HG03139 (cell line): ENCODE measurements at regions not wholly inside any gene's neighbourhood (a gene's known extent, or its start where the extent isn't known, plus 50 kb on each side); places are given as distances from the start of the nearest gene placed in this dataset.
"Not testable (repeated sequence)": the region's sequence is repeated elsewhere in the genome, so short reads cannot be mapped to it uniquely, and the experiment has no call there.

Experiments
- ATAC-seq: cut with Tn5 transposase; IDR thresholded peaks from one replicate; pipeline ENCODE4 v1.9.1; 2021; ENCODE audit not compliant: unreplicated experiment

DNA sequence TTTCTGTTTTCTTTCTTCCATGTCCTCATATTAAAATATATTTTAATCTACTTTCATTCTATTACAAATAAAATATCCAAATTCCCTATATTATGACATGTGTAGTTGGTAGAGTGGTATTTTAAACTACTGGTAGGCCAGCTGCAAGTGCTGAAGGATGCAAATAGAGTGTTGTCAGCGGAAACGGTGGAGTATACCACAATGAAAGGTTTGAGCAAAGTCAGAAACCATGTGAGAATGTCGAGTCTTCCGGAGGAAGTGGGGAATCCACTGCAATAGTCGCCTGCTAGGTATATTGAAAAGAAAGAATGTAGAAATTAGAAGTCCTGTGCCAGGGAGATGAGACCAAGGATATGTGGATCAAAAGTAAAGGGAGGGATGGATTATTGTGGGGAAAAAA lies 373.9 kb downstream of the DSEL start:
- no peak for ATAC-seq

DNA sequence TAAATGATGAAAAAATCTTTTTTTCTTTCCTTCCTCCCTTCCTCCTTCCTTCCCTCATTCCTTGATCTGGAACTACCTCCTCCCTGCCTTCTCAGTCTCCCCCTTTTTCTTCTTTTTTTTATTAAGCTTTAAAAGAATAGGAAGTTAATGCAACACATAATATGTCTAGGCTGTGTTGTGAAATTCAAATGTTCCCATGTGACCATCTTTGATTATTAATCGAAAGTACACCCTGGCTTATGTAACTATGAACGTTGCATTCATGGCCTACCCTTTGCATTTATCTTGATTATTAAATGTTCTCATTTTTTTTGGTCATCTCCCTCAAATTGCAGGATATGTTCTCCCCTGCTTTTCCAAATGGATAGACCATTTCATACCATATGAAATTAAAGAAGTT lies 376.0 kb downstream of the DSEL start:
- ATAC-seq = no peak

- ATAC-seq = no peak
Measured at GRCh38 chr18:67139899-67140298, 376.6 kb downstream of the DSEL start.

DNA sequence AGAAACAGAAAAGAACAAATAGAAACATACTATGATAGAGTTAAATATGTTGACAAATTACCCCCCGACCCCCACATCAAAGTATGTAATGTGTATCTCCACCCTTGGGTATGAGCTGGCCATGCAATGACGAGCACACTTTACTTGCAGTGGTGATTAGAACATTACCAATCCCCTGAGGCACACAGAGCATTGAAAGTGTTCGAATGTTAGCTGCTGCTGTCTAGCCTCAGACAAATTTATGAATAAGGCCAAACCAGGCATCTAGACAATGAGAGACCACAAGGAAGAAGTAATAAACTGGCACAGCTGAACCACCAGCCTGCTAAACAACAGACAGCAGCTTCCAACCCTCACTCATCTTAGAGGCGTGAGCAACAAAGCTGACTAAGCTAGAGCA lies 380.5 kb downstream of the DSEL start:
- ATAC-seq = no peak

GRCh38 chr18:67134911-67135310 lies 381.6 kb downstream of the DSEL start:
- no peak for ATAC-seq

GRCh38 chr18:67133669-67134068 lies 382.9 kb downstream of the DSEL start:
- ATAC-seq = no peak

DNA sequence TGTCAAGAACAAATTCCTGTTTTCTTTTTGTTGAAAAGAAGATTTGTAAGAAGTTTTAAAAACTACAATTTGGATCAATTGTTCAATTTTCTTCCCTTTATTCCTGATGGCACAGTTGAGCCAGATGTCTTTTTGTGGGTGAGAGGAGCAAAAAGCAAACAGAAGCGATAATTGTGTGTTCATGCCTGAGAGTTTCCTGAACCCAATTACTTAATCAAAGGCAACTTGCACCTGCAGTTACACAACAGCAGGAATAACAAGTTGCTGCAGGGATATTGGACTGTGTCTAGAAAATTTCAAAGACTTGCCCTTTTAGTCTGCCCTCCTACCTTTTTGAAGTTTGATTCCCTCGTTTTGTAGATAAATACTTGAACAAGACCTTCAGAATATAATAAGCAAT lies 383.6 kb downstream of the DSEL start:
- no peak for ATAC-seq

GRCh38 chr18:67131498-67131897 lies 385.0 kb downstream of the DSEL start:
- ATAC-seq = no peak

- ATAC-seq = not testable (repeated sequence)
Measured at GRCh38 chr18:67126751-67127150, 389.8 kb downstream of the DSEL start.

DNA sequence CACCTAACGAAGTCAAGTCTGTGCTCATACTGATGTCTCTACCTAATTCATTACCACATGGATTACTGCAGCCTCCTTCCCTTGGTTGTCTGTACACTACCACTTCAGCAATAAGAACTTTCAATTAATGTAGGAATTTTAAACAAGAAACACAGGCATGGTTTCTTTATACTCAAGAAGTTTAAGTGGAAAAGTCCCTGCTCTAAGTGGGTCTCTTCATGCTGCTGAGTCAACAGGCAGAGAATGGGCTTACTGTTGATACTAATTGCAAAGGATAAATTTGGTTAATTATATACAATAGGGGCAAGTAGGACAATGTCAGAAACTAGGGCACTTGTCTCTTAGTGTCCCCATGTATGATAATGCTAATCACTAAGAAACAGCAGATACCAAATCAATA lies 392.6 kb downstream of the DSEL start:
- no peak for ATAC-seq

DNA sequence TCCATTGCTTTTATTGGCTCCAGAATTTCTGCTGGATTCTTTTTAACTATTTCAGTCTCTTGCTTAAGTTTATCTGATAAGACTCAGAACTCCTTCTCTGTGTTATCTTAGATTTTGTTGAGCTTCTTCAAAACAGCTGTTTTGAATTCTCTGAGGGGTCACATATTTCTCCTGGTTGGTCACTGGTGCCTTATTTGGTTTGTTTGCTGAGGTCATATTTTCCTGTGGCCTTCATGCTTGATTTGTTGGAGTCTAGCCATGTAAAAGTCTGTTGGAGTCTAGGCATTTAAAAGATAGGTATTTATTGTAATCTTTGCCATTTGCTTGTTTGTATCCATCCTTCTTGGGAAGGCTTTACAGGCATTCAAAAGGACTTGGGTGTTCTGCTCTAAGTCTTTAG lies 398.7 kb downstream of the DSEL start:
- no peak for ATAC-seq

GRCh38 chr18:67109535-67109934 lies 407.0 kb downstream of the DSEL start:
- ATAC-seq = no peak

GRCh38 chr18:67108894-67109293 lies 407.6 kb downstream of the DSEL start:
- ATAC-seq = no peak

DNA sequence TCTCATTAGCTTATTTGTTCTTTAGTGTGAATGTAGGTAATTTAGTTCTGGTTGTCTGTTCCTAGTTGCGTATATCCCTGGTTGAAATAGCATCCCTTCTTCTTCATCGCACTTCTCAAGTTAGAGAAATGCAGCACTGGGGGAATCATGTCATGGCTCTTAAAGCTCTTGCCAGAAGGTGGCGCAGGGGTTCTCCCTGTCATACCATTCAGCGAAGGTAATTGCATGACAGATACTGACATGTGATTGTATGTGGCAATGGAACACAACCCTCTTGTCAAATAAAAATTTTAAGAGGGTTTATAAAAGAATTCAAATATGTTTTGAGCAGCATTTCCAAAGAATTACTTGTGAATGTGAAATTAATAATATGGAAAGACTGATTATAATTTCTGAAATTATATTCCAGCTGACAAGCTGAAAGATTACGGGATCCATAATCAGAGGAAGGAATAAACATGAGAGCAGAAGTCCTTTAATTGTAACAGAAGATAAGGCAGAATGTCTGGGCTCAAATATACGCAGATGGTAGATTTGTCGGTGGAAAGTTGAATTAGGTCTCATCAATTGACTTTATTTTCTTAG lies 411.7 kb downstream of the DSEL start:
- peak; percentile 92 for ATAC-seq

DNA sequence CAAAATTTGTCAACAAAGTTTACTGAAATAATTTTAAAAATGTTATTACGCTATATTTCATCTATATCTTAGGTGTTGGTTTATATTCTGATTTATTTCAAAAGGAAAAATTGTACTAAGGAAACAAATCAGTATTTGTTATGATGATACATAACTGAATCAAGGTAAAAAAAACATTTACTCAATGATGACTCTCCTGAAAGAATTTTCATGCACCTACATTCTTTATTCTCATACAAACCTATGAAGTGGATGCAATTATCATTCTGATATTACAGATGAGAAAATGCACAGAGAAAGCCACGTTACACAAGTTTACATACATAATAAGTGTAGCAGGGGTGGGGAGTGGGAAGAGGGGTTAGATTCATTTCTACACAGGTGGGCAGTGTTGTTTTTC lies 422.4 kb downstream of the DSEL start:
- no peak for ATAC-seq

GRCh38 chr18:67092141-67092540 lies 424.4 kb downstream of the DSEL start:
- no peak for ATAC-seq

DNA sequence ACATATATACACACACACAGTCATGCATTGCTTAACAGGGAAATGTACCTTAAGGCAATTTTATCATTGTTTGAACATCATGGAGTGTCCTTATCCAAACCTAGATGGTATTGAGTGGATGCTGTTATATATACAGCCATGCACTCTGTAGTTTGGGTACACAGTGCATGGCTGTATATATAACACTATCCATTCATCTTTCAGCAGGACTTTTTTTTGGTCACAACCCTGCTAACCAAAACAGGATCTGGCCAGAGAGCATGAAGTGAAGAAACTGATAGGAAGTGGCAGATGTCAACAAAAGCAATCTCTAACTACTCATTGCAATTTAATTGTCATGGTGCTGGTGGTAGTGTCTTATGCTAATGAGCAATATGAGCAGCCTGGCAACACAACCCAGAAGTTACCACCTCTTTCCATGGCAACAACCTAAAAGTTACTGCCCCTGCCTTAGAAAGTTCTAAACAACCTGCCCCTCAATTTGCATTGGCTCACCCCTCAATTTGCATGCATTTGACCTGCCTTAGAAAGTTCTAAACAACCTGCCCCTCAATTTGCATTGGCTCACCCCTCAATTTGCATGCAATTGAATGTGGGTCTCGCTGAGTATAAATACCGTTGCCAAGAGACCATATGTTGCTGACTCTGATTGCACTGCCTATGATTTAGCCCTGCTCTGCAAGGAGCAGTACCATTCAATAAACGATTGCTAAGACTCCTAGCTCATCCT lies 434.9 kb downstream of the DSEL start:
- ATAC-seq = no peak

GRCh38 chr18:67080601-67081000 lies 435.9 kb downstream of the DSEL start:
- ATAC-seq = no peak

GRCh38 chr18:67074309-67074708 lies 442.2 kb downstream of the DSEL start:
- no peak for ATAC-seq

DNA sequence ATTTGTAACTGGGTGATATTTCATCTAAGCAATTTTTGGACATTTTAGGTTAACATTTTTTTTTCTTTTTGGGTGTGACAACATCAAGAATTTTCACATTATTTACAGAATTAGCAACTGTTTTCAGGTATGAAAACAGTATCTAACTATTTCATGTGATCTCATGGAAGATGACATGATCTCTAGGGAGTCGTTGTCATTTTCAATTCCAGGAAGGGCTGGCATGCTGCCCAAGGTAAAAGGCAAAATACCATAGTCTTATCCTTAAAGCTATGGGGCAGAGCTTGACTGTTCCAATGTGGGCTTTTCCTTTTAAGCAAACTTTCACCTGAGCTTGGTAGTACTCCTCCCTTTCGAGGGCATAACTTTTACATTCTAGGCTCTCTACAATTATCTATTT lies 443.7 kb downstream of the DSEL start:
- ATAC-seq = no peak

- no peak for ATAC-seq
Measured at GRCh38 chr18:67068608-67069007, 447.9 kb downstream of the DSEL start.

- ATAC-seq = no peak
Measured at GRCh38 chr18:67047334-67047733, 443.4 kb upstream of the CDH19 start.

DNA sequence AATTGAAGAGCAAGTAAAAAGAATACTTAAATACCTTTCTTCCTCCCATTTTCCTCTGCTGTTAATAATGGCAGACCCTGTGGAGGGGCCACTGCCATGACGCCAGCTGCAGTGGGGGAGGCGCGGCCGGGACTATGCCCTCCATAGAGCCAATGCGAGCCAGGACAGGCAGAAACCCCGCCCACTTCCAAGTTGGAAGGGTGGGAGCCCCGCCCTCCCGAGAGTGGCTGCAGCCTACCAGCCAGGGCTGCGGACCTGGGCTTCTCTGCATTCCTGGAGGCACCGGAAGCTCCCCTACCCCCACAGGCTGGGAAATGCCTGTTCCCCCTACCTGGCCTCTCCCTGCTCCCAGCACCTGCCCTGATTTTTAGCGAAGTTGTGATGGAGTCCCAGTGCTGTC lies 439.4 kb upstream of the CDH19 start:
- ATAC-seq = no peak
